C4-2B (cell line): ENCODE measurements at regions not wholly inside any gene's neighbourhood (a gene's known extent, or its start where the extent isn't known, plus 50 kb on each side); places are given as distances from the start of the nearest gene placed in this dataset.

Source experiments
- CTCF ChIP-seq: fragments of 450-650 bp; conservative IDR thresholded peaks from 2 replicates; pipeline ENCODE4 v1.5.1; 2017; ENCODE audit warnings: mild to moderate bottlenecking
- ZFX ChIP-seq: fragments of 450-650 bp; IDR thresholded peaks from 2 replicates; pipeline ENCODE4 v1.6.1; 2017

DNA sequence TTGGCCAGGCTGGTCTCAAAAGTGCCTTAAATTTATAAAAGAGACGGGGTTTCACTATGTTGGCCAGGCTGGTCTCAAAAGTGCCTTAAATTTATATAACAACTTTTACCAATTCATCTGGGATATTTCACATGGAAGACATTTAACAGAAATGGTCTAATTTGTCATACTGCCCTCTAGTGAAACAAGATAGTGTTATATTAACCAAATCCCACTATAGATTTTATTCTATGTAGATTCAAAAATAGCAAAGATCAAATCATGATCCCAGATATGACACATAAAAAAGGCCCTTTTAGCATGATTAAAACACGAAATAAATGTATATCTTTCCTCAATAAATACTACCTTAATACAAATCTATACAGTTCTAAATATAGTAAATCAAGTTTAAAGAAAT, 102.8 kb upstream of the TFAP2D start:
- TF ChIP-seq ZFX (no peak), CTCF (peak; percentile 64)
